Prostate gland (tissue), 2 donors: ENCODE measurements at regions not wholly inside any gene's neighbourhood (a gene's known extent, or its start where the extent isn't known, plus 50 kb on each side); places are given as distances from the start of the nearest gene placed in this dataset.

Experiments used
- CTCF ChIP-seq, 4 experiments: fragments of 200-600 bp in 2 of 4; fragments of 450-650 bp in 2 of 4; sonication (generic) in 2 of 4; IDR thresholded peaks; 1 replicate in 3 of 4; 2 replicates in 1 of 4; pipeline ENCODE4 v1.5.1; 2016 to 2019; ENCODE audit warnings: antibody characterized with exemption in 4 of 4, mild to moderate bottlenecking in 2 of 4, moderate library complexity in 2 of 4
- POLR2A ChIP-seq: fragments of 450-650 bp; IDR thresholded peaks from one replicate; pipeline ENCODE4 v1.6.1; 2016; ENCODE audit warnings: antibody characterized with exemption, mild to moderate bottlenecking

- no peak for TF ChIP-seq CTCF (IDR thresholded peaks at IDR 0.05)
- no peak for TF ChIP-seq POLR2A
Observed at GRCh38 chr6:4344317-4344899, 209.0 kb upstream of the ECI2 start.
